ENCODE measurements at regions not wholly inside any gene's neighbourhood (a gene's known extent, or its start where the extent isn't known, plus 50 kb on each side); places are given as distances from the start of the nearest gene placed in this dataset.

DNA sequence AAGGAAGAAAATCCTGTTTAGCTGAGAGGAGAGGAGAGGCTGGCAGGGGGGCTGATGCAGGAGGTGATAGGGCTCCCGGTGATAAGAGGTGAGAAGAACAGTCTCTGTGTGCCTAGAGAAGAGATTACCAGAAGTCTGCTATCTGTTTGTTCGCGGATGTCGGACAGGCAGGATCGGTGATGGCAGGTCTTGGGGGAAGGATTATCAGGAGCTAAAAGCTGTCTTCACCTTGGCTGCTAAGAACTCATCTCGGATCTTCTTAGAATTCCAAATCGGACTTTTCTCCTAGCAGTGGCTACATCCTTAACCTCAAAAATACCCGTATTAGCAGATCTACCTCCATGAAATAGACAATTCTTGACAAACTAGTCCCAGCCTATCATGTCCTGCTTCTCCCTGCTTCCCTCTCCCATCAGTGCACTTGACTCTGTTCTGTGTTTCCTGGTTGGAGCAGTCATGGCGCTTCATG is 282.1 kb upstream of the TRIB2 start:
- no peaks in the 10 kb centered on the region for H3K9me3 ChIP-seq
- no peak overlapping the region for H3K4me3 ChIP-seq
- TF ChIP-seq POLR2A (IDR thresholded peaks at IDR 0.05) (no peak), EP300 (IDR thresholded peaks at IDR 0.05) (no peak)
- TF ChIP-seq, protein P1, sequence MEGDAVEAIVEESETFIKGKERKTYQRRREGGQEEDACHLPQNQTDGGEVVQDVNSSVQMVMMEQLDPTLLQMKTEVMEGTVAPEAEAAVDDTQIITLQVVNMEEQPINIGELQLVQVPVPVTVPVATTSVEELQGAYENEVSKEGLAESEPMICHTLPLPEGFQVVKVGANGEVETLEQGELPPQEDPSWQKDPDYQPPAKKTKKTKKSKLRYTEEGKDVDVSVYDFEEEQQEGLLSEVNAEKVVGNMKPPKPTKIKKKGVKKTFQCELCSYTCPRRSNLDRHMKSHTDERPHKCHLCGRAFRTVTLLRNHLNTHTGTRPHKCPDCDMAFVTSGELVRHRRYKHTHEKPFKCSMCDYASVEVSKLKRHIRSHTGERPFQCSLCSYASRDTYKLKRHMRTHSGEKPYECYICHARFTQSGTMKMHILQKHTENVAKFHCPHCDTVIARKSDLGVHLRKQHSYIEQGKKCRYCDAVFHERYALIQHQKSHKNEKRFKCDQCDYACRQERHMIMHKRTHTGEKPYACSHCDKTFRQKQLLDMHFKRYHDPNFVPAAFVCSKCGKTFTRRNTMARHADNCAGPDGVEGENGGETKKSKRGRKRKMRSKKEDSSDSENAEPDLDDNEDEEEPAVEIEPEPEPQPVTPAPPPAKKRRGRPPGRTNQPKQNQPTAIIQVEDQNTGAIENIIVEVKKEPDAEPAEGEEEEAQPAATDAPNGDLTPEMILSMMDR (IDR thresholded peaks at IDR 0.05): no peak
- no peaks in the 10 kb centered on the region for H3K27me3 ChIP-seq
- WGBS, 2 donors: 96% methylated on average over 9 of the region's 9 CpGs
- H3K4me1 ChIP-seq: peaks cover 0 to 8% (median 0%) of the 10 kb centered on the region in 4 donors
- H3K36me3 ChIP-seq: no peaks in the 10 kb centered on the region
- DNase-seq (ENCODE audit: low spot score in 2 of 2): no peak
- H3K27ac ChIP-seq: no peak overlapping the region

DNA sequence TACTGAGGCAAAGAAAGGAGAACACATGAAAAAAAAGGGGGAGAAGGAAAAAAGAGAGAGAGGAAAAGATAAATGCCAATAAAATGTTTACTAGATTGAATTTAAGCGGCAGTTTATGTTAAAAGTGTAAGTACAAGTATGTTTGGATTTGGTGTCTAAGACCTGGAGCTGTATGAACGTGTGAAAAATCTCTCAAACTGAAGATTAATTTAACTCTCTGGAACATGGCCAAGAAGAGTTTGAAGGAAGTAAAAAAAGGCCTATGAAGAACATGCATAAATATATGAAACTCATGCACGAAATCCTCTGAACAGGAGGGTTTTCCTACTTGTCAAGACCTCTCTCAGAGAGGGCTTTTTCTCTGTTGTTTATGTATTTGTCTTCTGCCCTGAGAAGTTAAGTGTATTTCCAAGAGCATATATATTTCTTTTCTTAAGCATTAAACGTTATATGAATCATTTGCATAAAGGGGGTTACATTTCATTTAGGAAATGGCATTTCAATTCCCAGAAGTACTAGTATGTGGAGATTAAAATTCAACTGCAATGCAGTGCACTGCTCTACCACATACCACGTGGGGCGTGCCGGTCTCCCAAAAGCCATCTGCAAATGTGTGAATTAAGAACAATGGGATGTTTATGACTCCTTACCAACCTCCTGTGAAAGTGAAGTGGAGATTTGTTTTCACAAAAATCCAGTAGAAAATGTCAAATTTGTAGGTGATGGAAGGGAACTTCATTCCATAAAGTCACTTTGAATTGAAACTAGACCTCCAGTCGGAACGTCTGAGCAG is 281.1 kb upstream of the TRIB2 start:
- 71 to 78% methylated on average over 9 of the region's 9 CpGs for WGBS, 2 donors
- TF ChIP-seq EP300 (IDR thresholded peaks at IDR 0.05): no peak
- TF ChIP-seq, protein P1 (IDR thresholded peaks at IDR 0.05): no peak
- TF ChIP-seq POLR2A (IDR thresholded peaks at IDR 0.05): no peak
- DNase-seq (ENCODE audit: low spot score in 2 of 2): no peak

DNA sequence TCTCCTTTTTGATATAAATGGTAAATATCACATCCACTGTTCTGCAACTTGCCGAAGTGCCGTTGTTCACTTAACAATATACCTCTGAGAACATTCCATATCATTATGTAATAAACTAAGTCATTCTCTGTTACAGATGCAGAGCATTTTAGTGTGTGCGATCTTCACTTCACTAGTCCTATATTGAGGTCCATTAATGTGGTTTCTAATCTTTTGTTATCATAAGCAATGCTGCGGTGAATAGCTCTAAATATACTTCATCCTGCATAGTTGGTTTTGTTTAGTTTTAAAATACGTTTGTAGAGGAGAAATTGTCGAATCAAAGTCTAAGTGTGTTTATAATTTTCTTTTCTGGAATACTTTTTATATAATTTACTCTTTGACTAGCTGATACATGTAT is 280.3 kb upstream of the TRIB2 start:
- H3K36me3 ChIP-seq: no peaks in the 10 kb centered on the region
- no peaks in the 10 kb centered on the region for H3K27me3 ChIP-seq
- H3K9me3 ChIP-seq: no peaks in the 10 kb centered on the region
- no peak for TF ChIP-seq EP300 (IDR thresholded peaks at IDR 0.05)
- no peak for TF ChIP-seq POLR2A (IDR thresholded peaks at IDR 0.05)
- TF ChIP-seq, protein P1 (IDR thresholded peaks at IDR 0.05): no peak
- WGBS, 2 donors: 82 to 85% methylated on average over 6 of the region's 6 CpGs
- no peaks in the 10 kb centered on the region for H3K4me1 ChIP-seq
- no peak for DNase-seq (ENCODE audit: low spot score in 2 of 2)
- H3K27ac ChIP-seq: no peak overlapping the region
- H3K4me3 ChIP-seq: no peak overlapping the region

More for the DNA sequence above, 281.1 kb upstream of the TRIB2 start:
- no peaks in the 10 kb centered on the region for H3K36me3 ChIP-seq
- H3K9me3 ChIP-seq: no peaks in the 10 kb centered on the region
- no peak overlapping the region for H3K4me3 ChIP-seq
- no peak overlapping the region for H3K27ac ChIP-seq
- peaks cover 0 to 2% (median 0%) of the 10 kb centered on the region in 4 donors for H3K4me1 ChIP-seq
- no peaks in the 10 kb centered on the region for H3K27me3 ChIP-seq

DNA sequence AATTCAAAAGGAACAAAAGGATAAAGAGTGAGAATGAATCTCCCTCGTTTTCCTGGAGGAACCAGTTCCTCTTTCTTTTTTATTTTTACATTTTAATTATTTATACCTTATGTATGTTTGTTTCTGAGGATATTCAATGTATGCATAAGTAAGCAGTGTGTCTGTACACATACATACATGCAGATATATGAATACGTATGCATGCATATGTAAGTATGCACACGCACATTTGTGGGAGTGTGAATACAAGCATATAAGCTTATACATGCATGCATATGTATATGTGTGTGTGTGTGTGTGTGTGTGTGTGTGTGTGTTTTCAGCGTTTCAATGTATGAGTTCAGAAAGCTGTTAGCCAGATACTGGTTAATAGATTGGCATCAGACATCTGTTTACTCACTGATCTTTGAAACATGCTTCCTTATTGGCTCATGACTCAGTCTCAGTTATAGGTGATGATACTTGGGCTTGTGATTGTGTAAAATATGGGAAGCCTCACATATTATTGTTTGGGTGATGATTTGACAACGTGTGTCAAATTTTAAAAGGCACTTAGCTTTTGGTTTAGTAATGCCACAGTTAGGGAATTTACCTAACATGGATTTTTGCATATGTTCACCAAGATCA is 279.7 kb upstream of the TRIB2 start:
- 75 to 86% methylated on average over 5 of the region's 5 CpGs for WGBS, 2 donors
- Histone ChIP-seq H3K4me3 (no peak overlapping the region), H3K9me3 (no peaks in the 10 kb centered on the region), H3K36me3 (no peaks in the 10 kb centered on the region), H3K27me3 (no peaks in the 10 kb centered on the region), H3K4me1 (no peaks in the 10 kb centered on the region), H3K27ac (no peak overlapping the region)
- no peak for DNase-seq (ENCODE audit: low spot score in 2 of 2)
- no peak for TF ChIP-seq EP300 (IDR thresholded peaks at IDR 0.05)
- TF ChIP-seq, protein P1 (IDR thresholded peaks at IDR 0.05): no peak
- TF ChIP-seq POLR2A (IDR thresholded peaks at IDR 0.05): no peak

DNA sequence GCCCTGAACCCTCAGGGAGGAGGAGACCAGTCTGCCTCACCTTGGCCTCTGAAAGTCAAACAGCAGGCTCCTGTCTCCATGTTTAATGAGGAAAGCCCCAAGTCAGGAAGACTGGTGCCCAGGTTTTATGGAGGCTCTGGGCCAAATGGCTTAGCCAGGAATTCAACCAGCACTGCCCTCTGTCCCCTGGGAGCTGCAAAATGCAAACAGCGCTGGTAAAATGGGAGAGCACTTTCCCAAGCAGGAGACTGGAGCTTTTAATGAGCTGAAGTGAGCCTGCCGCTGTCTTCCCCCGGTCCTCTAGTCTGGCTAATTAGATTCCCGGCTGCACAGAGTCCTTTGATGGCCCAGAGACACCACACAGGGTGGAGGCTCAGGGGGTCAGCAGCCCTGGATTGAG is 276.0 kb upstream of the TRIB2 start:
- no peak for TF ChIP-seq EP300 (IDR thresholded peaks at IDR 0.05)
- TF ChIP-seq POLR2A (IDR thresholded peaks at IDR 0.05): no peak
- TF ChIP-seq, protein P1 (IDR thresholded peaks at IDR 0.05): no peak
- DNase-seq (ENCODE audit: low spot score in 2 of 2): no peak
- Histone ChIP-seq H3K27ac (no peak overlapping the region), H3K36me3 (no peaks in the 10 kb centered on the region), H3K4me1 (no peaks in the 10 kb centered on the region), H3K27me3 (no peaks in the 10 kb centered on the region), H3K9me3 (no peaks in the 10 kb centered on the region), H3K4me3 (no peak overlapping the region)
- WGBS, 2 donors: 48 to 81% methylated on average over 4 of the region's 4 CpGs

Data from tibial nerve (tissue), 4 donors.